NCI-H510A treated with DMSO at 0.1 percent for 48 hours (cell line): ENCODE measurements at regions not wholly inside any gene's neighbourhood (a gene's known extent, or its start where the extent isn't known, plus 50 kb on each side); places are given as distances from the start of the nearest gene placed in this dataset.

Source experiments
- DNase-seq: peaks from one replicate; lab custom pipeline; 2025; lab: John Stamatoyannopoulos, UW

DNA sequence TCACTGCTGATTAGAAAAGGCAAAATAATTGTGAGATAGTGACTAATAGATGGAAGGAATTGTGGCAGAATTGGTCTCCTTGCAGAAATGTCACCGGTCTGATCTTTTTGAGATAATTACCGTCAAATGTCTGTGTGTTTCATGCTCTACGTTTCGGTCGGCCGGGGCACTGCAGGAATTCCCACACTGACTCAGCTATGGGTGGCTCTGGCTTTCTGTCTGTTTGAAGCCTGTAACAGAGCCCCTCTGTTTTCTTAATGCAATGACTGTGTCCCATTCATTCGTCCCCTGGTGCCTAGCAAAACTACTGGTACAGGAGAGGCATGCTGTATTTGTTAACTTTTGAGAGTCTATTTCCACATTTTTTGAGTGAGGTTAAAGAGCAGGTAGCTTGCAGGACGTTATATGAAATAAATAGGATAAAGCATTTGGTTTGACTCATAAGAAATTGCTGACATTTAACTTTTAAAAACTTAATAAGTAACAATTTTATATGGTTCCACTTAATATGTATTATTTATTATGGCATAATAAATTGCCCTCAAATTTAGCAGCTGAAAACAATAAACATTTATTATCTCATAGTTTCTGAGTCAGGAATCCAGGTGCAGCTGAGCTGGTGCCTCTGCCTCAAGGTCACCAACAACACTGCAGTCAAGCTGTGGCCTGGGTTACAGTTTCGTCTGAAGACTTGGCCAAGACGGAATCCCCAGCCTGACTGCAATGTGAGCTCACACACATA is 53.3 kb upstream of the CTBP2 start:
- DNase-seq, result no peak

DNA sequence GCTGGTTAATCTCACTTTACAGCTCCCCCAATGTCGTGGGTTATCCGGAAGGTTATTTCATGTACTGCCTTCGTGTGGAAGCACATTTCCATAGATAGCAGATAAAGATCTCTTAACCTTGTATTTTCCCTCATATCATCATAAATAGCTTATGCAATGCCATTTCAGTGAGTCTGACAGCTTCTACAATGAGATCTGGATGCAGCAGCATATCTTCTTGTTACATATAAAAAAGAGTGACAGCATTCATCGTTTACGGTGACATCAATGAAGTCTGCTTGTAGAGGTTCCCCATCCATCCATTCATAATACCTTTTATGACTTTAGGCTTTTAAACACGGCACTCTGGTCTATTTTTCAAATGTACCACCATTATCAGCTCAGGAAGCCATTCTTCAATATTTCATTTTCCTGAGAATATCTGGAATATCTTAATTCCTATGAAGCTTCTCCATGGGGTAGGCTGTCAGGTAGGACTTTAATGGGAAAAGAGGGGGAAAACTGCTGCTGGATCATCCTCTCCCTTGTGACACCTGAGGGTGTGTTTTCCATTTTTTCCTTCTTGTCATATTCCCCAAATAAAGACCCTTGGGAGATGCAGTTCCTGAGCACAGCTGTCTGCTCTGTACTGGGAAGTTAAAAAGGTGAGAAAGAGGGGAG is 51.9 kb upstream of the CTBP2 start:
- DNase-seq, result no peak
